Neuronal stem cell (in vitro differentiated cells): ENCODE measurements at regions not wholly inside any gene's neighbourhood (a gene's known extent, or its start where the extent isn't known, plus 50 kb on each side); places are given as distances from the start of the nearest gene placed in this dataset.

ENCODE experiments used
- DNase-seq: peaks from one replicate; pipeline ENCODE4 v3.0.0-alpha.2; 2013; ENCODE audit warnings: low spot score
- H2AFZ ChIP-seq: one replicate; pipeline ENCODE4 v1.6.1; 2013; ENCODE audit warnings: mild to moderate bottlenecking, low read length, inconsistent platforms
- H2AK5ac ChIP-seq: 2 replicates; pipeline ENCODE4 v1.6.1; 2013; ENCODE audit warnings: low read depth, mild to moderate bottlenecking, inconsistent platforms, low read length, moderate library complexity, mixed read lengths
- H2BK120ac ChIP-seq: 2 replicates; pipeline ENCODE4 v1.6.1; 2013; ENCODE audit warnings: low read depth, mild to moderate bottlenecking, inconsistent platforms, low read length, moderate library complexity, mixed read lengths
- H2BK12ac ChIP-seq: one replicate; pipeline ENCODE4 v1.6.1; 2013; ENCODE audit warnings: low read length, inconsistent platforms
- H2BK15ac ChIP-seq: 2 replicates; pipeline ENCODE4 v1.6.1; 2013; ENCODE audit warnings: mild to moderate bottlenecking, low read length, inconsistent platforms, mixed read lengths
- H2BK5ac ChIP-seq: one replicate; pipeline ENCODE4 v1.6.1; 2013; ENCODE audit warnings: inconsistent platforms, mild to moderate bottlenecking, low read length, moderate library complexity
- H3K14ac ChIP-seq: one replicate; pipeline ENCODE4 v1.6.1; 2013; ENCODE audit warnings: low read length, inconsistent platforms
- H3K18ac ChIP-seq: 2 replicates; pipeline ENCODE4 v1.6.1; 2013; ENCODE audit warnings: low read length, inconsistent platforms
- H3K23ac ChIP-seq: 2 replicates; pipeline ENCODE4 v1.6.1; 2013; ENCODE audit warnings: low read depth, mild to moderate bottlenecking, mixed read lengths, low read length, inconsistent platforms; ENCODE audit not compliant: poor library complexity
- H3K27ac ChIP-seq: replicated peaks from 3 replicates; pipeline ENCODE4 v1.5.1; 2013; ENCODE audit warnings: low read length, inconsistent platforms
- H3K27me3 ChIP-seq, 3 experiments: 2 replicates each; pipeline ENCODE4 v1.6.1; 2013; ENCODE audit warnings: low read length in 3 of 3, mild to moderate bottlenecking in 2 of 3, inconsistent platforms in 1 of 3, low read depth in 1 of 3, mixed read lengths in 1 of 3, moderate library complexity in 1 of 3; ENCODE audit not compliant: control insufficient read depth in 3 of 3, insufficient read depth in 3 of 3
- H3K36me3 ChIP-seq, 2 donors: replicated peaks in 1 of 2; 2 replicates each; pipeline ENCODE4 v1.6.1; 2013; ENCODE audit warnings: low read length in 2 of 2; ENCODE audit not compliant: control insufficient read depth in 2 of 2, insufficient read depth in 2 of 2
- H3K4ac ChIP-seq: 2 replicates; pipeline ENCODE4 v1.6.1; 2013; ENCODE audit warnings: inconsistent platforms, mild to moderate bottlenecking, low read length, moderate library complexity
- H3K4me1 ChIP-seq, 2 donors: 1 replicate in 1 of 2; 2 replicates in 1 of 2; pipeline ENCODE4 v1.6.1; 2013; ENCODE audit warnings: low read length in 2 of 2, low read depth in 1 of 2; ENCODE audit not compliant: control insufficient read depth in 2 of 2, insufficient read depth in 1 of 2
- H3K4me2 ChIP-seq: one replicate; pipeline ENCODE4 v1.6.1; 2013; ENCODE audit warnings: mild to moderate bottlenecking, low read length, inconsistent platforms; ENCODE audit not compliant: insufficient read depth, poor library complexity, severe bottlenecking
- H3K4me3 ChIP-seq, 2 donors: 2 replicates each; pipeline ENCODE4 v1.5.1; 2013; ENCODE audit warnings: low read length in 2 of 2, mild to moderate bottlenecking in 2 of 2, inconsistent platforms in 1 of 2, moderate library complexity in 1 of 2
- H3K79me1 ChIP-seq: one replicate; pipeline ENCODE4 v1.6.1; 2013; ENCODE audit warnings: low read depth, mild to moderate bottlenecking, inconsistent platforms, low read length, moderate library complexity
- H3K9ac ChIP-seq: one replicate; pipeline ENCODE4 v1.6.1; 2013; ENCODE audit warnings: mild to moderate bottlenecking, low read depth, low read length, inconsistent platforms; ENCODE audit not compliant: poor library complexity
- H3K9me3 ChIP-seq, 2 donors: replicated peaks in 1 of 2; 2 replicates each; pipeline versions ENCODE3 to v1.6.1; 2013; ENCODE audit warnings: low read length in 2 of 2, mild to moderate bottlenecking in 2 of 2, inconsistent platforms in 1 of 2, low read depth in 1 of 2, mixed read lengths in 1 of 2, moderate library complexity in 1 of 2; ENCODE audit not compliant: control insufficient read depth in 2 of 2, insufficient read depth in 1 of 2
- H4K8ac ChIP-seq: one replicate; pipeline ENCODE4 v1.6.1; 2013; ENCODE audit warnings: low read depth, mild to moderate bottlenecking, inconsistent platforms, low read length, moderate library complexity
- H4K91ac ChIP-seq: one replicate; pipeline ENCODE4 v1.6.1; 2013; ENCODE audit warnings: low read length, low read depth, mild to moderate bottlenecking, inconsistent platforms; ENCODE audit not compliant: poor library complexity
- WGBS, 2 donors: extraction: QIAGEN DNeasy Blood & Tissue Kit; methylation state at CpG; one replicate each; pipeline ENCODE4 v1.1.7; 2013; ENCODE audit warnings: missing lambda C conversion rate in 2 of 2, mixed read lengths in 1 of 2; ENCODE audit not compliant: insufficient read length in 2 of 2, insufficient replicate concordance in 1 of 2; ENCODE audit errors: extremely low coverage in 2 of 2; 5-methylcytosine and 5-hydroxymethylcytosine counted together

- Histone ChIP-seq H3K9me3 (no peaks in the 10 kb centered on the region), H2BK12ac (no peak overlapping the region), H2AFZ (no peak overlapping the region), H3K14ac (no peak overlapping the region), H3K4me1 (no peaks in the 10 kb centered on the region), H2AK5ac (no peak overlapping the region), H3K4me3 (no peak overlapping the region), H3K23ac (no peak overlapping the region), H2BK5ac (no peak overlapping the region), H3K4ac (no peak overlapping the region), H3K27ac (no peak overlapping the region), H2BK120ac (no peak overlapping the region), H3K18ac (no peak overlapping the region), H3K36me3 (no peaks in the 10 kb centered on the region), H3K79me1 (no peaks in the 10 kb centered on the region), H2BK15ac (no peak overlapping the region), H3K9ac (no peak overlapping the region), H3K4me2 (no peak overlapping the region), H4K8ac (no peak overlapping the region), H4K91ac (no peak overlapping the region), H3K27me3 (no peaks in the 10 kb centered on the region)
- no CpG with 5 or more reads among the region's 47 CpGs for WGBS, 2 donors
- DNase-seq: no peak
Measured at GRCh38 chr9:118809160-118809625, 560.0 kb downstream of the BRINP1 start.

- Histone ChIP-seq H3K79me1 (no peaks in the 10 kb centered on the region), H3K4me3 (no peak overlapping the region), H4K8ac (no peak overlapping the region)
Measured at GRCh38 chr9:118829334-118829733, 539.9 kb downstream of the BRINP1 start.

GRCh38 chr9:118832371-118832770, 536.9 kb downstream of the BRINP1 start:
- H2AK5ac ChIP-seq: no peak overlapping the region
- no peak overlapping the region for H4K8ac ChIP-seq
- WGBS, 2 donors: no CpG with 5 or more reads among the region's 5 CpGs
- no peak overlapping the region for H3K18ac ChIP-seq
- no peak overlapping the region for H2BK120ac ChIP-seq
- H3K27ac ChIP-seq: no peak overlapping the region
- H3K79me1 ChIP-seq: no peaks in the 10 kb centered on the region
- H3K9me3 ChIP-seq: no peaks in the 10 kb centered on the region
- DNase-seq: no peak
- H2BK5ac ChIP-seq: no peak overlapping the region
- H3K4me3 ChIP-seq: no peak overlapping the region
- no peak overlapping the region for H4K91ac ChIP-seq
- no peak overlapping the region for H3K14ac ChIP-seq
- H3K27me3 ChIP-seq: no peaks in the 10 kb centered on the region
- no peak overlapping the region for H3K9ac ChIP-seq
- no peak overlapping the region for H2BK12ac ChIP-seq
- no peak overlapping the region for H2BK15ac ChIP-seq
- H3K4me2 ChIP-seq: no peak overlapping the region
- H3K4ac ChIP-seq: no peak overlapping the region
- H3K4me1 ChIP-seq: no peaks in the 10 kb centered on the region
- no peaks in the 10 kb centered on the region for H3K36me3 ChIP-seq
- no peak overlapping the region for H3K23ac ChIP-seq
- H2AFZ ChIP-seq: no peak overlapping the region

More at GRCh38 chr9:118829334-118829733, 539.9 kb downstream of the BRINP1 start:
- no peak overlapping the region for H3K4me2 ChIP-seq
- peak; percentile 8 for DNase-seq
- H3K9ac ChIP-seq: no peak overlapping the region
- no peak overlapping the region for H2AFZ ChIP-seq
- no peaks in the 10 kb centered on the region for H3K9me3 ChIP-seq
- H2BK12ac ChIP-seq: no peak overlapping the region
- no peak overlapping the region for H3K18ac ChIP-seq
- no peak overlapping the region for H2BK5ac ChIP-seq
- no peak overlapping the region for H3K4ac ChIP-seq
- H2BK15ac ChIP-seq: no peak overlapping the region
- no peak overlapping the region for H3K23ac ChIP-seq
- no peaks in the 10 kb centered on the region for H3K4me1 ChIP-seq
- H3K36me3 ChIP-seq: no peaks in the 10 kb centered on the region
- no peak overlapping the region for H3K14ac ChIP-seq
- H2AK5ac ChIP-seq: no peak overlapping the region
- H3K27ac ChIP-seq: no peak overlapping the region
- no peak overlapping the region for H4K91ac ChIP-seq
- H2BK120ac ChIP-seq: no peak overlapping the region
- no peaks in the 10 kb centered on the region for H3K27me3 ChIP-seq

GRCh38 chr9:118836891-118837290, 532.3 kb downstream of the BRINP1 start:
- H3K14ac ChIP-seq: no peak overlapping the region
- H3K23ac ChIP-seq: no peak overlapping the region
- no peak for DNase-seq
- no peak overlapping the region for H3K18ac ChIP-seq
- no peaks in the 10 kb centered on the region for H3K9me3 ChIP-seq
- no peak overlapping the region for H3K4me2 ChIP-seq
- no peak overlapping the region for H2BK120ac ChIP-seq
- no peak overlapping the region for H2AK5ac ChIP-seq
- H3K9ac ChIP-seq: no peak overlapping the region
- H2AFZ ChIP-seq: no peak overlapping the region
- no peak overlapping the region for H2BK15ac ChIP-seq
- no peaks in the 10 kb centered on the region for H3K4me1 ChIP-seq
- no peaks in the 10 kb centered on the region for H3K79me1 ChIP-seq
- WGBS, 2 donors: no CpG with 5 or more reads among the region's 2 CpGs
- no peaks in the 10 kb centered on the region for H3K27me3 ChIP-seq
- no peak overlapping the region for H4K91ac ChIP-seq
- H3K4me3 ChIP-seq: no peak overlapping the region
- H3K4ac ChIP-seq: no peak overlapping the region
- no peak overlapping the region for H2BK12ac ChIP-seq
- H2BK5ac ChIP-seq: no peak overlapping the region
- H3K36me3 ChIP-seq: no peaks in the 10 kb centered on the region
- H4K8ac ChIP-seq: no peak overlapping the region
- H3K27ac ChIP-seq: no peak overlapping the region
